HepG2 (cell line): ENCODE measurements at regions not wholly inside any gene's neighbourhood (a gene's known extent, or its start where the extent isn't known, plus 50 kb on each side); places are given as distances from the start of the nearest gene placed in this dataset.

ENCODE experiments used
- AGO2 ChIP-seq: fragments of 200-400 bp; formaldehyde crosslinking; optimal IDR thresholded peaks from 2 replicates; pipeline ENCODE3; 2017; ENCODE audit warnings: mild to moderate bottlenecking, low read depth, low read length, moderate library complexity
- CENPX ChIP-seq: sonication (generic); formaldehyde crosslinking; IDR thresholded peaks from 2 replicates; pipeline ENCODE4 v1.9.0; 2021; ENCODE audit warnings: mild to moderate bottlenecking, missing genetic modification reagents, moderate library complexity
- CERS6 ChIP-seq: sonication (generic); formaldehyde crosslinking; IDR thresholded peaks from 2 replicates; pipeline ENCODE4 v1.5.0; 2020; ENCODE audit warnings: missing genetic modification reagents
- KDM3A ChIP-seq: IDR thresholded peaks from 2 replicates; pipeline ENCODE4 v1.6.1; 2018; ENCODE audit warnings: low read depth, missing compliant biosample characterization
- LBX2 ChIP-seq: sonication (generic); formaldehyde crosslinking; IDR thresholded peaks from 2 replicates; pipeline ENCODE4 v1.5.0; 2020; ENCODE audit warnings: missing genetic modification reagents, mild to moderate bottlenecking, borderline replicate concordance
- MED8 ChIP-seq: sonication (generic); formaldehyde crosslinking; IDR thresholded peaks from 2 replicates; pipeline ENCODE4 v1.8.1; 2023; ENCODE audit warnings: mild to moderate bottlenecking, missing genetic modification reagents; ENCODE audit not compliant: insufficient replicate concordance
- RFXANK ChIP-seq: IDR thresholded peaks from 2 replicates; pipeline ENCODE4 v1.6.1; 2016
- RXRB ChIP-seq: IDR thresholded peaks from 2 replicates; pipeline ENCODE4 v1.6.1; 2016; ENCODE audit warnings: borderline replicate concordance, missing genetic modification reagents, missing compliant biosample characterization
- SETDB1 ChIP-seq: sonication (generic); formaldehyde crosslinking; IDR thresholded peaks from 2 replicates; pipeline ENCODE4 v1.5.1; 2020; ENCODE audit warnings: missing genetic modification reagents, mild to moderate bottlenecking, borderline replicate concordance
- SIN3B ChIP-seq: fragments of 150-350 bp; IDR thresholded peaks from 2 replicates; pipeline ENCODE4 v1.6.1; 2014; ENCODE audit warnings: low read length
- TIGD3 ChIP-seq: sonication (generic); formaldehyde crosslinking; IDR thresholded peaks from 2 replicates; pipeline ENCODE4 v1.5.1; 2020; ENCODE audit warnings: mild to moderate bottlenecking, missing genetic modification reagents, borderline replicate concordance
- ZBTB38 ChIP-seq: sonication (generic); formaldehyde crosslinking; IDR thresholded peaks from 2 replicates; pipeline ENCODE4 v1.5.1; 2020; ENCODE audit warnings: mild to moderate bottlenecking, missing genetic modification reagents
- ZNF264 ChIP-seq: sonication (generic); formaldehyde crosslinking; IDR thresholded peaks from 2 replicates; pipeline ENCODE4 v1.4.0; 2020; ENCODE audit warnings: missing genetic modification reagents
- ZNF414 ChIP-seq: sonication (generic); formaldehyde crosslinking; IDR thresholded peaks from 2 replicates; pipeline ENCODE4 v1.5.0; 2020; ENCODE audit warnings: missing genetic modification reagents
- ZNF430 ChIP-seq: sonication (generic); formaldehyde crosslinking; IDR thresholded peaks from 2 replicates; pipeline ENCODE4 v1.9.0; 2021; ENCODE audit warnings: mild to moderate bottlenecking, missing genetic modification reagents
- ZNF609 ChIP-seq: sonication (generic); formaldehyde crosslinking; IDR thresholded peaks from 2 replicates; pipeline ENCODE4 v1.4.0; 2020; ENCODE audit warnings: mild to moderate bottlenecking, missing genetic modification reagents, borderline replicate concordance
- ZNF616 ChIP-seq: sonication (generic); formaldehyde crosslinking; IDR thresholded peaks from 2 replicates; pipeline ENCODE4 v1.5.0; 2020; ENCODE audit warnings: low read depth, mild to moderate bottlenecking, missing genetic modification reagents
- ZNF768 ChIP-seq: sonication (generic); formaldehyde crosslinking; IDR thresholded peaks from 2 replicates; pipeline ENCODE4 v1.4.0; 2020; ENCODE audit warnings: missing genetic modification reagents
- ZSCAN21 ChIP-seq: sonication (generic); formaldehyde crosslinking; IDR thresholded peaks from 2 replicates; pipeline ENCODE4 v1.8.0; 2022; ENCODE audit warnings: mild to moderate bottlenecking, missing genetic modification reagents, moderate library complexity, borderline replicate concordance
- TF ChIP-seq, protein P1 (sequence below): sonication (generic); formaldehyde crosslinking; IDR thresholded peaks from 2 replicates; pipeline ENCODE4 v1.8.1; 2023; ENCODE audit warnings: mild to moderate bottlenecking, missing genetic modification reagents
- TF ChIP-seq, protein P2 (sequence below): IDR thresholded peaks from 2 replicates; pipeline ENCODE4 v1.6.1; 2016; ENCODE audit warnings: missing compliant biosample characterization, missing genetic modification reagents, borderline replicate concordance

- TF ChIP-seq, protein P1, sequence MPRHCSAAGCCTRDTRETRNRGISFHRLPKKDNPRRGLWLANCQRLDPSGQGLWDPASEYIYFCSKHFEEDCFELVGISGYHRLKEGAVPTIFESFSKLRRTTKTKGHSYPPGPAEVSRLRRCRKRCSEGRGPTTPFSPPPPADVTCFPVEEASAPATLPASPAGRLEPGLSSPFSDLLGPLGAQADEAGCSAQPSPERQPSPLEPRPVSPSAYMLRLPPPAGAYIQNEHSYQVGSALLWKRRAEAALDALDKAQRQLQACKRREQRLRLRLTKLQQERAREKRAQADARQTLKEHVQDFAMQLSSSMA (CRISPR knock-in tag), result no peak
- TF ChIP-seq ZNF264 (no peak), LBX2 (CRISPR knock-in tag) (no peak), CENPX (CRISPR knock-in tag) (no peak), SETDB1 (no peak), ZNF616 (no peak), ZNF768 (CRISPR knock-in tag) (no peak), SIN3B (no peak), ZSCAN21 (CRISPR knock-in tag) (no peak), ZNF609 (CRISPR knock-in tag) (no peak), TIGD3 (CRISPR knock-in tag) (no peak), ZNF430 (CRISPR knock-in tag) (no peak), AGO2 (no peak), RXRB (CRISPR knock-in tag) (no peak), ZBTB38 (CRISPR knock-in tag) (no peak), KDM3A (no peak), MED8 (no peak), RFXANK (CRISPR knock-in tag) (no peak), ZNF414 (no peak), CERS6 (CRISPR knock-in tag) (no peak)
- TF ChIP-seq, protein P2, sequence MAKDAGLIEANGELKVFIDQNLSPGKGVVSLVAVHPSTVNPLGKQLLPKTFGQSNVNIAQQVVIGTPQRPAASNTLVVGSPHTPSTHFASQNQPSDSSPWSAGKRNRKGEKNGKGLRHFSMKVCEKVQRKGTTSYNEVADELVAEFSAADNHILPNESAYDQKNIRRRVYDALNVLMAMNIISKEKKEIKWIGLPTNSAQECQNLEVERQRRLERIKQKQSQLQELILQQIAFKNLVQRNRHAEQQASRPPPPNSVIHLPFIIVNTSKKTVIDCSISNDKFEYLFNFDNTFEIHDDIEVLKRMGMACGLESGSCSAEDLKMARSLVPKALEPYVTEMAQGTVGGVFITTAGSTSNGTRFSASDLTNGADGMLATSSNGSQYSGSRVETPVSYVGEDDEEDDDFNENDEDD (CRISPR knock-in tag), result no peak
These were observed 56.4 kb upstream of the DUSP22 start (continued) for GRCh38 chr6:235763-236360.
